ENCODE measurements at regions not wholly inside any gene's neighbourhood (a gene's known extent, or its start where the extent isn't known, plus 50 kb on each side); places are given as distances from the start of the nearest gene placed in this dataset. TPM values are rescaled to one million over a fixed set of nuclear protein-coding genes. Genes with fewer than 3 reads are reported as not detected.

DNA sequence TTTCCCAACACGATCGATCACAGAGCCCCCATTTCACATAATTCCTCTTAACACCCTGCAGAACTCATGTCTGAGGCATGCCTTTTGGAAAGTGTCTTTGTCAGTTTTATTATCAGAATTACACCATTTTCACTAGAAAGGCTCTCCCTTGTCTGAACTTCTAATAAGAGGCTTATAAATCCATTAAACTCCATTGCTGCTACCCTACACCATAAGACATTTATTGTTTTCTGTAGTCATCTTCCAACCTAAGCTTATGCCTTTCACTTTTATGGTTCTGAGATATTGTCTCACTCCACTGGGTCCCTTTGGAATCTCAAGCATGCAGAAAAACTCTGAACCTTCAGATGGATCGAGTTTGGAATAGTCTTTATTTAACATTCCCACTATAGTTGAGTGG is 50.2 kb upstream of the TPM1 start:
- POLR2A ChIA-PET: no interaction called here
- CTCF ChIA-PET: no interaction called here

More for the DNA sequence above, 50.2 kb upstream of the TPM1 start:
- H3K27ac ChIP-seq (ENCODE audit: low read depth, low read length): no peak overlapping the region
- TF ChIP-seq, protein P1, sequence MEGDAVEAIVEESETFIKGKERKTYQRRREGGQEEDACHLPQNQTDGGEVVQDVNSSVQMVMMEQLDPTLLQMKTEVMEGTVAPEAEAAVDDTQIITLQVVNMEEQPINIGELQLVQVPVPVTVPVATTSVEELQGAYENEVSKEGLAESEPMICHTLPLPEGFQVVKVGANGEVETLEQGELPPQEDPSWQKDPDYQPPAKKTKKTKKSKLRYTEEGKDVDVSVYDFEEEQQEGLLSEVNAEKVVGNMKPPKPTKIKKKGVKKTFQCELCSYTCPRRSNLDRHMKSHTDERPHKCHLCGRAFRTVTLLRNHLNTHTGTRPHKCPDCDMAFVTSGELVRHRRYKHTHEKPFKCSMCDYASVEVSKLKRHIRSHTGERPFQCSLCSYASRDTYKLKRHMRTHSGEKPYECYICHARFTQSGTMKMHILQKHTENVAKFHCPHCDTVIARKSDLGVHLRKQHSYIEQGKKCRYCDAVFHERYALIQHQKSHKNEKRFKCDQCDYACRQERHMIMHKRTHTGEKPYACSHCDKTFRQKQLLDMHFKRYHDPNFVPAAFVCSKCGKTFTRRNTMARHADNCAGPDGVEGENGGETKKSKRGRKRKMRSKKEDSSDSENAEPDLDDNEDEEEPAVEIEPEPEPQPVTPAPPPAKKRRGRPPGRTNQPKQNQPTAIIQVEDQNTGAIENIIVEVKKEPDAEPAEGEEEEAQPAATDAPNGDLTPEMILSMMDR (IDR thresholded peaks at IDR 0.05; ENCODE audit: low read depth, low read length): no peak
- H3K9me3 ChIP-seq (ENCODE audit: control insufficient read depth, insufficient read depth, low read length): 0 out of 2 replicates have a peak, but pooled peaks cover 3% of the 10 kb centered on the region
- no peaks in the 10 kb centered on the region for H3K27me3 ChIP-seq (ENCODE audit: control insufficient read depth, insufficient read depth, low read length)
- no peak overlapping the region for H3K4me3 ChIP-seq (ENCODE audit: low read depth, low read length)
- DNase-seq (ENCODE audit: low read depth, low spot score): no peak

Small RNA genes in the stretch of these regions (small RNA-seq; reads per million reads assigned to genes)
- gene MIR190A (ENCODE audit: insufficient read length, low read depth) (660 reads per million, percentile 95 among the genes with 10 or more reads in this experiment), gene MIR6085 (ENCODE audit: insufficient read length, low read depth) (not detected), gene MIR8067 (ENCODE audit: insufficient read length, low read depth) (not detected), gene RF00017 (ENCODE audit: insufficient read length, low read depth) (not detected)

All from AG04450 (cell line).